ENCODE measurements at regions not wholly inside any gene's neighbourhood (a gene's known extent, or its start where the extent isn't known, plus 50 kb on each side); places are given as distances from the start of the nearest gene placed in this dataset.
"Not testable (repeated sequence)": the region's sequence is repeated elsewhere in the genome, so short reads cannot be mapped to it uniquely, and the experiment has no call there.

DNA sequence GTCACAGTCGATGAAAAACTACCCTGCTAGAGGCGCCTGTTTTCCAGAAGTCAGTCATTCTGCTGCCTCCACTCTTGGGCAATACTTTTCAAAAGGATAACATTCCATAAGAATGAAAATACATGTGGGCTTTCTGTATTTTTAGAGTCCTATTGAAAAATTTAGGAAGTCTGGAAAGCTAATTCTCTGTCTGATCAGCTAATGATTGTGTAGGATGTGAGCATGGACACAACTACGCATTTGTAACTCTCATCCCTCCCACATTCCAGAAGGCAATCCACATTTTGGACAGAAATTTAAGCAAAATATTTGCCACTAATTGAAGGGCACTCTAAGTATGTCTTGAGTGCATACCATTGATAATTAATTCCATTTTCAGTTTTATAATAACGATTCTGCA lies 63.5 kb upstream of the MXRA5 start:
- H3K4me1 Mint-ChIP-seq; H2AFZ ChIP-seq (ENCODE audit: insufficient read depth, low read depth, low read length, poor library complexity, severe bottlenecking); POLR2A ChIA-PET; H3K9me3 ChIP-seq (ENCODE audit: control extremely low read depth in 1 of 3, control insufficient read depth in 2 of 3, insufficient read depth in 1 of 3, low read length in 2 of 3); H3K9ac ChIP-seq (ENCODE audit: low read length); intact Hi-C loops (cut with micrococcal nuclease); H3K9me3 Mint-ChIP-seq (ENCODE audit: insufficient read depth); H3K4me3 ChIP-seq (ENCODE audit: control extremely low read depth in 1 of 5, extremely low read depth in 1 of 5, insufficient read depth in 1 of 5, low read depth in 2 of 5, low read length in 4 of 5); H3K36me3 ChIP-seq (replicated peaks in 1 of 2; ENCODE audit: control extremely low read depth in 1 of 2, control insufficient read depth in 1 of 2, extremely low read depth in 1 of 2, insufficient read depth in 2 of 2, low read length in 1 of 2); H3K4me3 Mint-ChIP-seq; H3K4me1 ChIP-seq (ENCODE audit: control insufficient read depth in 2 of 2, insufficient read depth in 2 of 2, low read length in 2 of 2); DNase-seq; CTCF ChIA-PET; H3K4me2 ChIP-seq (replicated peaks; ENCODE audit: low read depth, low read length, poor library complexity, severe bottlenecking); ATAC-seq (ENCODE audit: low read depth); H3K27ac ChIP-seq (ENCODE audit: low read length in 2 of 2); H3K27ac Mint-ChIP-seq; H4K20me1 ChIP-seq (ENCODE audit: control insufficient read depth, insufficient read depth, low read length, poor library complexity, severe bottlenecking); H3K27me3 ChIP-seq (replicated peaks in 1 of 4; ENCODE audit: control extremely low read depth in 1 of 4, control insufficient read depth in 3 of 4, insufficient read depth in 4 of 4, low read length in 3 of 4); H3K79me2 ChIP-seq (ENCODE audit: control insufficient read depth, insufficient read depth, low read length); H3K27me3 Mint-ChIP-seq: not testable (repeated sequence)
- no CpG with 5 or more reads among the region's 4 CpGs for WGBS (ENCODE audit: insufficient coverage)

DNA sequence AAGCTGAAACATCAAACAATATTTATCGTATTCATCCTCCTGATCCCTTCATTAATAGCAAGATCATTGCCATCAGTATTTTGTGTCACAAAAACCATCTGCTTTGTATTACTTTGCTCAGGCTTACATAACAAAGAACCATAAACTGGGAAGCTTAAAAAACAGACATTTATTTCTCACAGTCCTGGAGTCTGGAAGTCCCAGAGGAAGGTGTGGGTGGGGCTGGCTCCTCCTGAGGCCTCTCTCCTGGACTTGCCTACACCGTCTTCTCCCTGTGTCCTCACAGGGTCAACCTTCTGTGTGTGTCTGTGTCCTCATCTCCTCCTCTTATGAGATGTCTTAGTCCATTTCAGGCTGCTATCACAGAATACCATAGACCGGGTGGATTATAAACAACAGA lies 61.3 kb upstream of the MXRA5 start:
- no peak overlapping the region for H3K9ac ChIP-seq (ENCODE audit: low read length)
- H4K20me1 ChIP-seq (ENCODE audit: control insufficient read depth, insufficient read depth, low read length, poor library complexity, severe bottlenecking) = no peaks in the 10 kb centered on the region
- H3K36me3 ChIP-seq (replicated peaks in 1 of 2; ENCODE audit: control extremely low read depth in 1 of 2, control insufficient read depth in 1 of 2, extremely low read depth in 1 of 2, insufficient read depth in 2 of 2, low read length in 1 of 2) = no peaks in the 10 kb centered on the region
- H3K27ac ChIP-seq (ENCODE audit: low read length in 2 of 2) = no peak overlapping the region
- TF ChIP-seq, protein P1, sequence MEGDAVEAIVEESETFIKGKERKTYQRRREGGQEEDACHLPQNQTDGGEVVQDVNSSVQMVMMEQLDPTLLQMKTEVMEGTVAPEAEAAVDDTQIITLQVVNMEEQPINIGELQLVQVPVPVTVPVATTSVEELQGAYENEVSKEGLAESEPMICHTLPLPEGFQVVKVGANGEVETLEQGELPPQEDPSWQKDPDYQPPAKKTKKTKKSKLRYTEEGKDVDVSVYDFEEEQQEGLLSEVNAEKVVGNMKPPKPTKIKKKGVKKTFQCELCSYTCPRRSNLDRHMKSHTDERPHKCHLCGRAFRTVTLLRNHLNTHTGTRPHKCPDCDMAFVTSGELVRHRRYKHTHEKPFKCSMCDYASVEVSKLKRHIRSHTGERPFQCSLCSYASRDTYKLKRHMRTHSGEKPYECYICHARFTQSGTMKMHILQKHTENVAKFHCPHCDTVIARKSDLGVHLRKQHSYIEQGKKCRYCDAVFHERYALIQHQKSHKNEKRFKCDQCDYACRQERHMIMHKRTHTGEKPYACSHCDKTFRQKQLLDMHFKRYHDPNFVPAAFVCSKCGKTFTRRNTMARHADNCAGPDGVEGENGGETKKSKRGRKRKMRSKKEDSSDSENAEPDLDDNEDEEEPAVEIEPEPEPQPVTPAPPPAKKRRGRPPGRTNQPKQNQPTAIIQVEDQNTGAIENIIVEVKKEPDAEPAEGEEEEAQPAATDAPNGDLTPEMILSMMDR (IDR thresholded peaks at IDR 0.05) = no peak
- TF ChIP-seq EZH2 (IDR thresholded peaks at IDR 0.05; ENCODE audit: borderline replicate concordance, insufficient read depth, low read depth, low read length, poor library complexity, severe bottlenecking) = no peak
- CTCF ChIA-PET = no interaction called here
- H3K4me1 ChIP-seq (ENCODE audit: control insufficient read depth in 2 of 2, insufficient read depth in 2 of 2, low read length in 2 of 2) = no peaks in the 10 kb centered on the region
- 100% methylated on average over 1 of the region's 3 CpGs for WGBS (ENCODE audit: insufficient coverage)
- Mint-ChIP-seq H3K27me3 (no peaks in the 10 kb centered on the region), H3K9me3 (ENCODE audit: insufficient read depth) (no peaks in the 10 kb centered on the region), H3K4me1 (no peaks in the 10 kb centered on the region), H3K27ac (no peak overlapping the region), H3K4me3 (no peak overlapping the region)
- DNase-seq (no peak), ATAC-seq (ENCODE audit: low read depth) (no peak)
- POLR2A ChIA-PET = no interaction called here
- H3K4me3 ChIP-seq (ENCODE audit: control extremely low read depth in 1 of 5, extremely low read depth in 1 of 5, insufficient read depth in 1 of 5, low read depth in 2 of 5, low read length in 4 of 5) = no peak overlapping the region
- H2AFZ ChIP-seq (ENCODE audit: insufficient read depth, low read depth, low read length, poor library complexity, severe bottlenecking) = no peak overlapping the region
- H3K79me2 ChIP-seq (ENCODE audit: control insufficient read depth, insufficient read depth, low read length) = no peaks in the 10 kb centered on the region
- no peak overlapping the region for H3K4me2 ChIP-seq (replicated peaks; ENCODE audit: low read depth, low read length, poor library complexity, severe bottlenecking)
- intact Hi-C loops (cut with micrococcal nuclease) = no loop called here
- H3K9me3 ChIP-seq (ENCODE audit: control extremely low read depth in 1 of 3, control insufficient read depth in 2 of 3, insufficient read depth in 1 of 3, low read length in 2 of 3) = no peaks in the 10 kb centered on the region
- no peaks in the 10 kb centered on the region for H3K27me3 ChIP-seq (replicated peaks in 1 of 4; ENCODE audit: control extremely low read depth in 1 of 4, control insufficient read depth in 3 of 4, insufficient read depth in 4 of 4, low read length in 3 of 4)
